Right renal cortex interstitium (tissue), 3 donors: ENCODE measurements at regions not wholly inside any gene's neighbourhood (a gene's known extent, or its start where the extent isn't known, plus 50 kb on each side); places are given as distances from the start of the nearest gene placed in this dataset.
A peak's percentile ranks its signal among the peaks of the same experiment; 100 is the strongest.
"Not testable (repeated sequence)": the region's sequence is repeated elsewhere in the genome, so short reads cannot be mapped to it uniquely, and the experiment has no call there.

Source experiments
- DNase-seq, 3 donors: peaks; one replicate each; pipeline ENCODE4 v3.0.0-alpha.2; 2013; ENCODE audit warnings: low read depth in 3 of 3, low spot score in 2 of 3

DNA sequence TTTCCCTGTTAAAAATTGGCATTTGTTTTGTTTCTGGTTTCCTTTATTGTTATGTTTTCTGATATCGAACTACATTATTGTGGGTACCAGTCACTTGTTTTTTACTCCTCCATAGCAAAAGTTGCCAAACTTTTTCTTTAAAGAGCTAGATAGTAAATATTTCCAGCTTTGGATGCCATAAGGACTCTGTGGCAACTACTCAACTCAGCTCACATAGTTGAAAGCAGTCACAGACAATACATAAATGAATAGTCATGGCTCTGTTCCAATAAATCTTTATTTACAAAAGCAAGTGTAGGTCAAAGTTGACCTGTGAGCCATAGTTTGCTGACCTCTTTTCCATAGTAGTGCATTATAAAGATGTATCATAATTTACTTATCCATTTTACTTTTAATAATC, 305.0 kb downstream of the RASEF start:
- no peak for DNase-seq

GRCh38 chr9:82761027-82761426, 301.9 kb downstream of the RASEF start:
- DNase-seq, result no peak

DNA sequence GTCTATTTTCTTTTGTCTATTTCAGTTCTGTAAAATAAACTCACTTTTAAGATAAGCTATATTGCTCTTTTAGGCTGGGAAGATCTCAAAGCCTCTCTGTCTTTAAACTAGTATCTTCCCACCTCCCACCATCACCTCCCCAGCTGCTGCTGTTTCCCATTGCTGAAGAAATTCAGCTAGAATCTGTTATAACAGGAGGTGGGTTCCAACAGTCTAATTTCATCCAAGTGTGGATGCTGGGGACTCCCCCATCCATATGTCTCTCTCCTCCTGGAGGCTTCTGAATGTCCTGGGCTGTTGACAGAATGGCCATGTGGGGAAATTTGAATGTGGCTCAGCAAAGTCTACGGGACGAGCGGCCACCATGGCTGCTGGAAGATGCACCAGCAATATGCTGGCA, 301.0 kb downstream of the RASEF start:
- no peak for DNase-seq

DNA sequence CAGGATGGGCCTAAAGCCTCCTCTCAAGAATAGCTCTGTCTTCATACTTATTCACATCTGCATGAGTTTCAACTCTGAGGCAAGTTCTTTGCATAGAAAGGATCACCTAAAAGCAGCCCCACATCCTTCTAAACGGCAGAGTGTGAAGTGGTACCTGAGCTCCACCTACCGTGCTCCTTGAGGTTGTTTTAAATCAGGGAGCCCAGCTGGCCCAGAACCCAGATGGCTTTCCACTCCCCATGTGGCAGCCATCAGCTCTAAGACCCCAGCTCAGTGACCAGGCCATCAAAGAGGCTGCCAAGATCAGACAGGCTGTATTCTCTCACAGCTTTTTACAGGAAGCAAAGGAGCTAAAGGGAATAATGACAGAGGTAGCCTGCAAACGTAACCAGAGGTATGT, 299.3 kb downstream of the RASEF start:
- no peak for DNase-seq

GRCh38 chr9:82764061-82764668, 298.8 kb downstream of the RASEF start:
- no peak for DNase-seq

- not testable (repeated sequence) for DNase-seq
Observed at GRCh38 chr9:82774707-82775231, 288.2 kb downstream of the RASEF start.

GRCh38 chr9:82776508-82776907, 286.4 kb downstream of the RASEF start:
- no peak for DNase-seq

- no peak for DNase-seq
Observed at GRCh38 chr9:82777366-82777765, 285.6 kb downstream of the RASEF start.

DNA sequence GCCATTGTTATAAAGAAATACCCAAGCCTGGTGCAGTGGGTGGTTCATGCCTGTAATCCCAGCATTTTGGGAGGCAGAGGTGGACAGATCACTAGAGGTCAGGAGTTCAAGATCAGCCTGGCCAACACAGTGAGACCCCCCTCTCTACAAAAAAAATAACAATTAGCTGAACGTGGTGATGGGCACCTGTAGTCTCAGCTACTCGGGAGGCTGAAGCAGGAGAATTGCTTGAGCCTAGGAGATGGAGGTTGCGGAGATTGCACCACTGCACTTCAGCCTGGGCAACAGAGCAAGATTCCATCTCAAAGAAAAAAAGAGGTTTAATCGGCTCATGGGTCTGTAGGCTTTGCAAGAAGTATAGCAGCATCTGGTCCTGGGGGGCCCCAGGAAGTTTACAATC, 284.0 kb downstream of the RASEF start:
- not testable (repeated sequence) for DNase-seq

DNA sequence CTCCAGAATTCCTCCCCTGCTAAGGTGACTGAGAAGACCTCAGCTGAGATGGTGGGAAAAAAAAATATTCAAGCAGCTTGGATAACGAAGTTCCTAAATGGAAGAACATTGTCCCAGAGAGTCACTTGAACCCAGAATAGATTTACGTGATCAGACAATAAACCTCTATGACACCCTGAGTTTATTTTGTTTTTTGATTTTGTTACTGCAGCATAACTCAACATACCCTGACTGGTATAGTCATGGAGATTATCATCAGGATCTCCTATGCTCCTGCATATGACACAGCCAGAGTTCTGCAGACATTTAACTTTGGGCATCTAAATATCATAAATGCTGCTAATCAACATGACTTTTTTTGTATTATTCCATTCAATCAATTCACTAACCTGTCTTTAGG, 282.9 kb downstream of the RASEF start:
- no peak for DNase-seq

DNA sequence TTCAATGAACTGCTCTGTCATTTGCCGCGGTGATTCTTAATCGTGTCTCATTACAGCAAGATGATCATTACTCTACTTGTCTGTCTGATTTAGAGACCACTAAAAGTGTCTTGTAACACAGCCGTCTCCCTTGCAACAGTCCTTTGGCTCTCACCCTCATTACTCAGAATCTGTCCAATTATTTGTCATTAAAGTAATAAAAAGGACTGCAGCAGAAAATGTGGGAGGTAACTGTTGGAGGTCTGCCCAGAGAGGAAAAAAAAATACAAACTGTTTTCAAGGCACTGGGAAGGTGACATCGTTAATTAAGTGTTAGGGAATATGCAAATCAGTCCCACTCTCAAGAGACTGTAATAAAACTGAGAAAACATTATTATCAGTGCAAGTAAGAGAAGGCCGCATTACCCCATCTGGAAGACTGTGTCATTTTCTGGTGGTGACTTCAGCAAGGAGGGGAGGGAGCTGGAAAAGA, 281.0 kb downstream of the RASEF start:
- peak; percentile 75 to 84 (median 81) for DNase-seq

DNA sequence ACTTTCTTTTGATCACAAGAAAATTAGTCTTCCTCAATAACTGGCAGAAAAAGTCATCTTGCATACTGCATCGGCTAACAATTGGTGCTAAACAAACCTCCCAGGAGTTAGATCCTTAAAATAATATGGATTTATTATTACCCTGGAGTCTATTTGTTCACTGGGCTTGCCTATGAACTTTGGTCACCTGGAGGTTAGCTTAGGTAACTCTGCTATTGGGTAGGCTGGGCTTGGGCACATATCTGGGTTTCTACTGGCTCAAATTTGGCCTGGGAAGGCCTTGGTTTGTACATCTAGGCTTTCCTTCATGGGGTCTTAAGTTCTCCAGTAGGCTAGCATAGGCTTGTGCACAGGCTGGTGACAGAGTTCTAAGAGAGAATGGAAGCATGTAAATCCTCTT, 279.9 kb downstream of the RASEF start:
- no peak for DNase-seq

- no peak for DNase-seq
Observed at GRCh38 chr9:82784589-82784988, 278.4 kb downstream of the RASEF start.

GRCh38 chr9:82789155-82789824, 273.7 kb downstream of the RASEF start:
- no peak for DNase-seq

GRCh38 chr9:82790875-82791274, 272.1 kb downstream of the RASEF start:
- no peak for DNase-seq

DNA sequence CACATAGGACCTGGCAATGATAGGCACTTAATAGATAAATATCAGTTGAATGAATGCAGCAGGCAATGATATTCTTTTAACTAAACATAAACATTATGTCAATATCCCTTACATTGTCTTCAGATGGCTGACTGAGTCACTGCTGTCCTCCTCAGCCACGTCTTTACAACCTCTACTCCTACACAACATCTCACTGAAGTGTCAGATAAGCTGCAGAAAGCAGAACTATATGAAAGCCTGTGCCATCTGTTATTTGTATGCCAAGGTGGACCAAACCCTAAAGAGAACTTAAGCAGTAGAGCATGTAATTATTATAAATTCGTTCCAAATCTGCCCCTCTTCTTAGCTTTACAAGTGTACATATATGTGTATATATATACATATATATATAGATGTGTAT, 271.2 kb downstream of the RASEF start:
- DNase-seq, result no peak

- DNase-seq, result peak in 1 of 3 donors; percentile 45
Observed at GRCh38 chr9:82797534-82797933, 265.4 kb downstream of the RASEF start.

DNA sequence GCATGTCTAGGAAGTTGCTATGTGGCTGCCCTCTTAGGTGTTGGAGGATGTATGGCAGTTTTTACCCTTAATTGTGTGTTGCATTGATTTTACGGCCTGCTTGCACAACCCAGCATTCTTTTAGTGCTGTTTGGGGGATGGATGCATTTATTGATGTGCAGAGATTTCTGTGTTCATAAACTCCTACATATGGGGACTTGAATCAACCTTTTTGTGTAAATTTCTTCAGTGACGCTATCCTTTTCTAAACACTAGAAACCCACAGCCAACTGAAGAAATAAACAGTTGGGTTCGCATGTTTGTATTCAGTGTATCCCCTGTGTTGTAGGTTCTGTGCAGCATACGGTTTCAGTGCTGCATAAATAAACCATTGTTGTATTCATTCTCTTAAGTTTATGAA, 263.7 kb downstream of the RASEF start:
- DNase-seq, result no peak

DNA sequence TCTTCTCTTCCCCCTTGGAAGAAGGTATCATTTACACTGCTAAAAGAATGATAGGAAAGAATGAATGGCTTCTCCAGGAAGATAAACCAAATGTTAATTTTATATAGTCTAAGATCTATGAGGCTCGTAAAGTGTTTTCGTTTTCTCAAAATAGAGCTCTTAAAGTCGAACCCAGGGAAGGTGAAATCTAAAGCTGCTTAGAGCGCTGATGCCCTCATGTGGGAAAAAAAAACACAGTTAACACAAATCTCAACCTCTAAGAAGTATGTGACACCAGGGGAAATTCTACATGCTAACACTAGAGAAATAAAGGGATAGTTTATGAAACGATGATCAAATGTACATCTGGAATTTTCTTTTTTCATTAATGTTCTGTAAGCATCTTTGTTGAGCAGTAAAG, 257.9 kb downstream of the RASEF start:
- DNase-seq, result no peak

DNA sequence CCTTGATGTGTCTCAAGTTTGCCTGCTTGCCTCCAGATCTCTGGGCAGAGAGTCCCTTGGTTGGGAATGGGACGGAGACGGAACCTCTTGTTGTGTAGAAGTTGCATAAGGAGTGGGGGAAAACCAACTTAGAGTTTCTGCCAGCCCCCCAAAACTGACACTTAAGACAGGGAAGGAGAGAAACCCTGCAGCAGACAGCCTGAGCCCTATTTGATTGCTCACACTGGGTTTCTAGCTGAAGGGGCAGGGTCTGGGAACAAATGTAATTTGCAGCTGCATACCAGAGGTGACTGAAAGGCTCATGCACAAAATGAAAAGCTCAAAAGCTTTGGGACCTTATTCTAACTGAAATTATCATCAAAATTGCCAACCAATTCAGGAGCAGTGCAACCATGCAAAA, 254.5 kb downstream of the RASEF start:
- no peak for DNase-seq

DNA sequence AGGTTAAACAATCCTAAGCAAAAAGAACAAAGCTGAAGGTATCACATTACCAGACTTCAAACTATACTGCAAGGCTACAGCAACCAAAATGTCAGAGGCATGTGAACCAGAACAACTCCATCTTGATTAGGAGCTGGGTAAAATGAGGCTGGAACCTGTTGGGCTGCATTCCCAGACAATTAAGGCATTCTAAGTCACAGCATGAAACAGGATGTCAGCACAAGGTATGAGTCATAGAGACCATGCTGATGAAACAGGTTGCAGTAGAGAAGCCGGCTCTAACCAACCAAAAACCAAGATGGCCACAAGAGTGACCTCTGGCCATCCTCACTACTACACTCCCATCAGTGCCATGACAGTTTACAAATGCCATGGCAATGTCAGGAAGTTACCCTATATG, 252.0 kb downstream of the RASEF start:
- DNase-seq, result no peak

DNA sequence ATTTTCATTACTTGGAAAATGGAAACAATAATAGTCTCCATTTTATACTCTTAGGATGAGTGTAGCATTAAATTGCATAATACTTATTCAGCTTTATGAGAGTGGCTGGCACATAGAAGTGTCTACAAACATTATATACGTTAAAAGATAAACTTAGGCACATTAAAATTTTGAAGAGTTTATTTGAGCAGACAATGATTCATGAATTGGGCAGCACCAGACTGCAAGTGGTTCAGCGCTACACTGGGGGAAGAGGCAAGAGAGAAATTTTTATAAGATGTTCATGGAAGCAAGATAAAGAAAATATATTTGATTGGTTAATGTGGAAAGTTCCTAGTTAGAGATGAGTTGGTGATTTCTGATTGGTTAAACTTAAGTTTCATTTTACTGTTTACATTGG, 243.7 kb downstream of the RASEF start:
- no peak for DNase-seq
